Thyroid gland (tissue), 4 donors: ENCODE measurements at regions not wholly inside any gene's neighbourhood (a gene's known extent, or its start where the extent isn't known, plus 50 kb on each side); places are given as distances from the start of the nearest gene placed in this dataset.

Experiments used
- DNase-seq, 2 donors: peaks; one replicate each; pipeline ENCODE4 v3.0.0-alpha.2; 2019
- H3K27ac ChIP-seq, 3 donors: fragments of 200-600 bp; sonication (generic); 1 replicate in 2 of 3; 2 replicates in 1 of 3; pipeline ENCODE4 v1.5.1; 2016 to 2019; ENCODE audit warnings: mild to moderate bottlenecking in 1 of 3, moderate library complexity in 1 of 3
- H3K27me3 ChIP-seq: fragments of 200-600 bp; sonication (generic); one replicate; pipeline ENCODE4 v1.5.1; 2019
- H3K36me3 ChIP-seq, 2 donors: fragments of 200-600 bp; sonication (generic); one replicate each; pipeline ENCODE4 v1.5.1; 2016 to 2019
- H3K4me1 ChIP-seq, 2 donors: fragments of 200-600 bp; sonication (generic); one replicate each; pipeline ENCODE4 v1.5.1; 2017 to 2019
- H3K4me3 ChIP-seq, 3 donors: fragments of 200-600 bp; sonication (generic); replicated peaks in 1 of 3; 1 replicate in 2 of 3; 2 replicates in 1 of 3; pipeline ENCODE4 v1.5.1; 2016; ENCODE audit warnings: mild to moderate bottlenecking in 1 of 3
- H3K9me3 ChIP-seq: fragments of 200-600 bp; sonication (generic); one replicate; pipeline ENCODE4 v1.5.1; 2017
- POLR2A ChIP-seq, 2 donors: fragments of 450-650 bp; IDR thresholded peaks; one replicate each; pipeline ENCODE4 v1.6.1; 2017; ENCODE audit warnings: antibody characterized with exemption in 2 of 2, mild to moderate bottlenecking in 2 of 2, moderate library complexity in 1 of 2
- WGBS, 2 donors: methylation state at CpG; one replicate each; pipeline ENCODE4 v1.1.5; 2017; 5-methylcytosine and 5-hydroxymethylcytosine counted together
- intact Hi-C: fragments of 100-400 bp; cut with DNase I; formaldehyde crosslinking; loops from one replicate; pipeline ENCODE4 v1.15.1; 2023
- TF ChIP-seq, protein P1 (sequence below), 6 experiments: fragments of 200-600 bp in 3 of 6; fragments of 450-650 bp in 3 of 6; sonication (generic) in 3 of 6; IDR thresholded peaks; one replicate each; pipeline ENCODE4 v1.5.1; 2016 to 2019; ENCODE audit warnings: antibody characterized with exemption in 6 of 6, mild to moderate bottlenecking in 2 of 6, inconsistent platforms in 1 of 6, moderate library complexity in 1 of 6

DNA sequence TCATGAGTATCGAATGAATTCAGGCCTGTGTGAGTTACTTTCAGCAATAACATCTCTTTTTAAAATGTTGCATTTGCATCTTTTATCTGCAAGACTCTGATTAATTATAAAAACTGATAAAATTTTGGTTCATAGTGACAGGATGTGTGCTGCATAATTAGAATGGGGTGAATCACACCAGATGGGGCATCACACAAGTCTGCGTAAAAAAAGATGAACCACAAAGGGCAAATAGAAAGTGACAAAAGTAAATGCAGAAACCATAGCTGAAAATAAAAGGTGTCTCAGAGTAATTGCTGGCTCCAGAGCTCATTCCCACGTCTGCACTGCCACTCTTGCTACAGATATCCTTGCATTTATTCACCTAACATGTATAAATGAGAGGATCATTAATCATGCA, 131.1 kb downstream of the HS3ST1 start:
- H3K27me3 ChIP-seq, result no peaks in the 10 kb centered on the region
- WGBS, 2 donors, result 87 to 90% methylated on average over 3 of the region's 3 CpGs
- no peaks in the 10 kb centered on the region for H3K4me1 ChIP-seq
- intact Hi-C loops, result no loop called here
- H3K27ac ChIP-seq, result no peak overlapping the region
- no peaks in the 10 kb centered on the region for H3K36me3 ChIP-seq
- H3K9me3 ChIP-seq, result no peaks in the 10 kb centered on the region
- H3K4me3 ChIP-seq, result no peak overlapping the region
- TF ChIP-seq, protein P1, sequence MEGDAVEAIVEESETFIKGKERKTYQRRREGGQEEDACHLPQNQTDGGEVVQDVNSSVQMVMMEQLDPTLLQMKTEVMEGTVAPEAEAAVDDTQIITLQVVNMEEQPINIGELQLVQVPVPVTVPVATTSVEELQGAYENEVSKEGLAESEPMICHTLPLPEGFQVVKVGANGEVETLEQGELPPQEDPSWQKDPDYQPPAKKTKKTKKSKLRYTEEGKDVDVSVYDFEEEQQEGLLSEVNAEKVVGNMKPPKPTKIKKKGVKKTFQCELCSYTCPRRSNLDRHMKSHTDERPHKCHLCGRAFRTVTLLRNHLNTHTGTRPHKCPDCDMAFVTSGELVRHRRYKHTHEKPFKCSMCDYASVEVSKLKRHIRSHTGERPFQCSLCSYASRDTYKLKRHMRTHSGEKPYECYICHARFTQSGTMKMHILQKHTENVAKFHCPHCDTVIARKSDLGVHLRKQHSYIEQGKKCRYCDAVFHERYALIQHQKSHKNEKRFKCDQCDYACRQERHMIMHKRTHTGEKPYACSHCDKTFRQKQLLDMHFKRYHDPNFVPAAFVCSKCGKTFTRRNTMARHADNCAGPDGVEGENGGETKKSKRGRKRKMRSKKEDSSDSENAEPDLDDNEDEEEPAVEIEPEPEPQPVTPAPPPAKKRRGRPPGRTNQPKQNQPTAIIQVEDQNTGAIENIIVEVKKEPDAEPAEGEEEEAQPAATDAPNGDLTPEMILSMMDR (IDR thresholded peaks at IDR 0.05), result no peak
- no peak for TF ChIP-seq POLR2A (IDR thresholded peaks at IDR 0.05)
- no peak for DNase-seq

DNA sequence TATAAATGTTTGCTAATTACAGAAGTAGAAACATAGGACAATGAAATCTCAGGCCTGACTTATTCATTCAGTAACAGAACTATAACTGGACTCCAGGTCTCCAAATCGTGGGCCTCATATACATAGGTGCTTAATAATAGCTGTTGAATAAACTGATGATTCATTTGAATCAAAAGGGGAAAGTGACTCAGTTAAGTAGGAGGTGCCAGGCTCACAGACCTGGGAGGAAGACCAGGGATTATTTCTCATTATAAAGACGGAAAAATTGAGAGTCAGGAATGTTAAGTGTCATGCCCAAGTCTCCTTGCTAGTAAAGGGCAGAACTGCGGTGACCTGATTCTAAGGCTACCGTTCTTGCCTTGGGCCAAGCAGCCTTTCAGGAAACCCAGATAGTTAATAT, 131.5 kb downstream of the HS3ST1 start:
- Histone ChIP-seq H3K4me1 (no peaks in the 10 kb centered on the region), H3K27ac (no peak overlapping the region), H3K27me3 (no peaks in the 10 kb centered on the region), H3K36me3 (no peaks in the 10 kb centered on the region), H3K4me3 (no peak overlapping the region), H3K9me3 (no peaks in the 10 kb centered on the region)
- DNase-seq, result no peak
- intact Hi-C loops, result no loop called here
- TF ChIP-seq, protein P1 (IDR thresholded peaks at IDR 0.05), result no peak
- no peak for TF ChIP-seq POLR2A (IDR thresholded peaks at IDR 0.05)
- 72 to 79% methylated on average over 4 of the region's 4 CpGs for WGBS, 2 donors

DNA sequence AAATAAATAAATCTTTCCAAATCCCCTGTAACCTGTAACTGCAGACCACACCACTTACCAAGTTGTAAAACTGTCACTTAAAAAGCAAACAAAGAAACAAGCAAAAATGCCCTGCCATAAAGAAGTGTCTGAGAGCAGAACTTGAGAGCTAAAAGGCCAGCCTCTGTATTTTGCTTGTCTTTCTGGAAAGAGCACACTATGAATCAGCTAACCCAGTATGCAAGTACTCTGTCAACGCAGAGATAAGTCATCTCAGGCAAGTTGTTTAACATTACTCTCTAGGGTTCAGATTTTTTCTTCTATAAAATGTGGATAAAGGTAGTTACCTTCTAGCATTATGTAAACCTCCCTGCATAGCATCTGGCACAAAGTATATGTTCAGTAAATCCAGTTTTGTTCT, 134.8 kb downstream of the HS3ST1 start:
- WGBS, 2 donors, result 69 to 81% methylated on average over 1 of the region's 1 CpG
- intact Hi-C loops, result no loop called here
- no peak overlapping the region for H3K27ac ChIP-seq
- H3K36me3 ChIP-seq, result no peaks in the 10 kb centered on the region
- no peak for DNase-seq
- H3K4me3 ChIP-seq, result no peak overlapping the region
- TF ChIP-seq POLR2A (IDR thresholded peaks at IDR 0.05), result no peak
- TF ChIP-seq, protein P1 (IDR thresholded peaks at IDR 0.05), result no peak
- no peaks in the 10 kb centered on the region for H3K9me3 ChIP-seq
- H3K27me3 ChIP-seq, result no peaks in the 10 kb centered on the region
- H3K4me1 ChIP-seq, result no peaks in the 10 kb centered on the region

DNA sequence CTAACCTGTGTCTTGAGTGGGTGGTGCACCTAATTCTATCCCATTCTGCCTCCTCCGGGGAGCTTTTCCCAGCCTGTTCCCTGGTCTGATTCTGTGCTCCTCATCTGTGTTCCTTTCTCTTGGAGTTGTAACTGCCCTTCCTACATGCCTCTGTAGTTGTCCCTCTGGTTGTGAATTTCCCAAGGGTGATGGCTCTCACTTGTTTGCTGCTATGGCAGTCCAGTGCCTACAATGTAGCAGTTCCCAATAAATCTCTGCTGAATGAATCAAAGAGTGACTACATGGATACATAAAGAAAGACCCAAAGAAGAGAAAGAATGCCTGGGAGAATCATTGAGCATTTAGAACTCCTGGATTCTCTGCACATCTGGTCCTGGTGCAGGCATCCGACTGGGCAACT, 141.6 kb downstream of the HS3ST1 start:
- TF ChIP-seq POLR2A (IDR thresholded peaks at IDR 0.05), result no peak
- TF ChIP-seq, protein P1 (IDR thresholded peaks at IDR 0.05), result no peak

DNA sequence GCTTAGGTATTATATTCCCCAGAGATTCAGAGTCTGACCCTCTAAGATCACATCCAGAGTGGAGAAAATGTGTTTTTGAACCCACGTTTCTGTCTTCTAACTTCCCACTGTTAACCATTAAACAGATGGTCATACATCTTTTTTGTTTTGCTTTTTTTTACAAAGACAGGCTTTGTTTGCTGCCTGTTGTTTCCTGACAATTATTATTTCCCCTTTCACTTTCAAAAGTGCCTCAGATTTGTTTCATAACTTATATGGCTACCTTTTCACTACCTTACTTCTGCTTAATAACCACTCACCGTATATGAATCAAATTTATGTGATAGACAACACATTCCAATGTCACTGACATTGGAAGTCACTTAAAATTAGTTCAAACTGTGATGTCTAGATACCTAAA, 142.2 kb downstream of the HS3ST1 start:
- intact Hi-C loops, result no loop called here
- DNase-seq, result no peak
- TF ChIP-seq, protein P1 (IDR thresholded peaks at IDR 0.05), result no peak
- TF ChIP-seq POLR2A (IDR thresholded peaks at IDR 0.05), result no peak
- Histone ChIP-seq H3K27me3 (no peaks in the 10 kb centered on the region), H3K27ac (no peak overlapping the region), H3K4me3 (no peak overlapping the region), H3K9me3 (no peaks in the 10 kb centered on the region), H3K36me3 (no peaks in the 10 kb centered on the region), H3K4me1 (no peaks in the 10 kb centered on the region)
- 61 to 76% methylated on average over 2 of the region's 2 CpGs for WGBS, 2 donors

More for the DNA sequence above, 141.6 kb downstream of the HS3ST1 start:
- Histone ChIP-seq H3K4me1 (no peaks in the 10 kb centered on the region), H3K4me3 (no peak overlapping the region), H3K27me3 (no peaks in the 10 kb centered on the region), H3K9me3 (no peaks in the 10 kb centered on the region), H3K36me3 (no peaks in the 10 kb centered on the region), H3K27ac (no peak overlapping the region)
- 84 to 96% methylated on average over 2 of the region's 2 CpGs for WGBS, 2 donors
- intact Hi-C loops, result no loop called here
- DNase-seq, result no peak
